ENCODE measurements at regions not wholly inside any gene's neighbourhood (a gene's known extent, or its start where the extent isn't known, plus 50 kb on each side); places are given as distances from the start of the nearest gene placed in this dataset.

DNA sequence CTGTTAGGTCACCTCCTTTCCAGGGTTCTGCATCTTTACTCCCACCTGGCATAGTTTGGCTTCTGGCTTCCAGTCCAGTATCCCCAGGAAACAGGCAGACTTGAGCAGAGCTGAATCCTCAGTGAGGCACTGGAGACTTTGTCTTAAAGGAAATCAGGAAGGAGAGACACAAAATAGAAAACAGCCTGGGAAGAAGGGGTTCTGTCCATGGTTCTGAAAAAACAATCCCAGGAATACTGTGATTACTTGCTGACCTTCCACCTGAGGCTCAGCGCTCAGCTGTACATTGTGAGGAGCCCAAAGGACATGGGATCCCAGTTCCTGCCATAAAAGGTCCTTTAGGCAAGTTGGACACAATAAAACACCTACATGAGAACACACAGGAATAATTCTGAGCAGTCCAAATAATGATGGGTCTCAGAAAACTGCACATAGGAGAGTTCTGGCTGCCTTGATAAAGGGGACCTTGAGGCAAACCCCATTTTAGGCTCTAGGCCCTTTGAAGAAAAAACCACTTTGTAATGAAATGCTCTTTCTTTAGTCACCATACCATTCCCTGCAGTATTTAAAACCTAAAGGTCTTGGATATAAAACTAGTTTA is 81.4 kb upstream of the CRHR1 start:
- Histone ChIP-seq H3K4me3 (ENCODE audit: low read length, poor library complexity, severe bottlenecking) (no peak overlapping the region), H3K4me1 (ENCODE audit: insufficient read depth, low read length, poor library complexity, severe bottlenecking) (no peaks in the 10 kb centered on the region), H3K9me2 (replicated peaks; ENCODE audit: low read depth, low read length) (no peaks in the 10 kb centered on the region), H3K36me3 (ENCODE audit: insufficient read depth, low read length) (no peaks in the 10 kb centered on the region), H3K4me2 (ENCODE audit: low read depth, low read length, poor library complexity, severe bottlenecking) (no peak overlapping the region), H3F3A (ENCODE audit: low read depth) (no peaks in the 10 kb centered on the region), H3K79me2 (ENCODE audit: insufficient read depth, low read length) (no peaks in the 10 kb centered on the region), H4K20me1 (ENCODE audit: insufficient read depth, low read length, poor library complexity, severe bottlenecking) (no peaks in the 10 kb centered on the region), H3K9ac (ENCODE audit: low read depth, low read length, poor library complexity, severe bottlenecking) (no peak overlapping the region), H3K9me3 (ENCODE audit: insufficient read depth, low read depth, low read length) (no peaks in the 10 kb centered on the region), H2AFZ (ENCODE audit: low read length) (no peak overlapping the region), H3K27me3 (ENCODE audit: insufficient read depth, low read length, poor library complexity, severe bottlenecking) (no peaks in the 10 kb centered on the region)
- no peak for TF ChIP-seq EZH2phosphoT487 (IDR thresholded peaks at IDR 0.05; ENCODE audit: borderline replicate concordance)
- TF ChIP-seq, protein P1, sequence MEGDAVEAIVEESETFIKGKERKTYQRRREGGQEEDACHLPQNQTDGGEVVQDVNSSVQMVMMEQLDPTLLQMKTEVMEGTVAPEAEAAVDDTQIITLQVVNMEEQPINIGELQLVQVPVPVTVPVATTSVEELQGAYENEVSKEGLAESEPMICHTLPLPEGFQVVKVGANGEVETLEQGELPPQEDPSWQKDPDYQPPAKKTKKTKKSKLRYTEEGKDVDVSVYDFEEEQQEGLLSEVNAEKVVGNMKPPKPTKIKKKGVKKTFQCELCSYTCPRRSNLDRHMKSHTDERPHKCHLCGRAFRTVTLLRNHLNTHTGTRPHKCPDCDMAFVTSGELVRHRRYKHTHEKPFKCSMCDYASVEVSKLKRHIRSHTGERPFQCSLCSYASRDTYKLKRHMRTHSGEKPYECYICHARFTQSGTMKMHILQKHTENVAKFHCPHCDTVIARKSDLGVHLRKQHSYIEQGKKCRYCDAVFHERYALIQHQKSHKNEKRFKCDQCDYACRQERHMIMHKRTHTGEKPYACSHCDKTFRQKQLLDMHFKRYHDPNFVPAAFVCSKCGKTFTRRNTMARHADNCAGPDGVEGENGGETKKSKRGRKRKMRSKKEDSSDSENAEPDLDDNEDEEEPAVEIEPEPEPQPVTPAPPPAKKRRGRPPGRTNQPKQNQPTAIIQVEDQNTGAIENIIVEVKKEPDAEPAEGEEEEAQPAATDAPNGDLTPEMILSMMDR (conservative IDR thresholded peaks at IDR 0.05; ENCODE audit: low read length) = no peak

DNA sequence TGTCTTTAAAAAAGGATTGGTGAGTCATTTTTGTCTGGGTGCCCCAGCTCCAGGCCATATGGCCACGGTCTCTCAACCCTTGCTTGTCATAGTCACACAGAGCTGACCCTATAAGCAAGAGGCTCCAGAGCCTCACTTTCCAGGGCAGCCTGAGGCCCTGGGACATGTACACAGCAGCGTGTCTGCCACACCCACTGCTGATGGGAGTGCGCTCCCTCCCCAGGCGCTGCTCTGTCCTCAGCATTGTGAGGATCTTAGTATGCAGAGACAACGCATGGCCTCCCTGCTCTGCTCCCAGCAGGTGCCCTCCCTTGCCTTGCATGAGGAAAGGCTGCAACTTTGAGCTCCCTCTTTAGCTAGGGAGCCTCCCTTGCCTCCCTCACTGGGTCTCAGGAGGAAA is 80.8 kb upstream of the CRHR1 start:
- Histone ChIP-seq H3K36me3 (ENCODE audit: insufficient read depth, low read length) (no peaks in the 10 kb centered on the region), H3K9me3 (ENCODE audit: insufficient read depth, low read depth, low read length) (no peaks in the 10 kb centered on the region), H3K9ac (ENCODE audit: low read depth, low read length, poor library complexity, severe bottlenecking) (no peak overlapping the region), H3K27me3 (ENCODE audit: insufficient read depth, low read length, poor library complexity, severe bottlenecking) (no peaks in the 10 kb centered on the region), H3K4me2 (ENCODE audit: low read depth, low read length, poor library complexity, severe bottlenecking) (no peak overlapping the region), H3K4me1 (ENCODE audit: insufficient read depth, low read length, poor library complexity, severe bottlenecking) (no peaks in the 10 kb centered on the region), H3K4me3 (ENCODE audit: low read length, poor library complexity, severe bottlenecking) (no peak overlapping the region), H4K20me1 (ENCODE audit: insufficient read depth, low read length, poor library complexity, severe bottlenecking) (no peaks in the 10 kb centered on the region), H3F3A (ENCODE audit: low read depth) (no peaks in the 10 kb centered on the region), H3K9me2 (replicated peaks; ENCODE audit: low read depth, low read length) (no peaks in the 10 kb centered on the region), H3K79me2 (ENCODE audit: insufficient read depth, low read length) (no peaks in the 10 kb centered on the region), H2AFZ (ENCODE audit: low read length) (no peak overlapping the region)
- TF ChIP-seq, protein P1 (conservative IDR thresholded peaks at IDR 0.05; ENCODE audit: low read length) = no peak
- TF ChIP-seq EZH2phosphoT487 (IDR thresholded peaks at IDR 0.05; ENCODE audit: borderline replicate concordance) = no peak

DNA sequence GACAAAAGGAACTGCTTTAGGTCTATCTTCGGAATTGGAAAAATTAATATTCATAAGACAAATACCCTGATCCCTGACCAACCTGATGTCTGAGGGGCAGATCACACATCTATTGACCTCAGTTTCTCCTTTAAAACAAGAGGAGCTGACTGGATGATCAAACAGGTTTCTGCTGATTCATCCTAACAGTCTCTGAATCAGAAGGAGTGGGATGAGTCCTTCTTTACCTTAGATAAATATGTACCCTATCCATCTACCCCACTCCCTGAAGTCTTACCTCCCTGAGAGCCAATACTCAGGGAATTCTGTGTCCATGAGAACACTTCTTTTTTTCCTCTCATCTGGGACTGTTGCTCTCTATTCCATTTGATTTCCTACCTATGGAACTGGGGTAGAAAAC is 80.3 kb upstream of the CRHR1 start:
- no peak overlapping the region for H3K4me3 ChIP-seq (ENCODE audit: low read length, poor library complexity, severe bottlenecking)
- H3K4me2 ChIP-seq (ENCODE audit: low read depth, low read length, poor library complexity, severe bottlenecking) = no peak overlapping the region
- H3K27me3 ChIP-seq (ENCODE audit: insufficient read depth, low read length, poor library complexity, severe bottlenecking) = no peaks in the 10 kb centered on the region
- H3K9ac ChIP-seq (ENCODE audit: low read depth, low read length, poor library complexity, severe bottlenecking) = no peak overlapping the region
- H3K79me2 ChIP-seq (ENCODE audit: insufficient read depth, low read length) = no peaks in the 10 kb centered on the region
- no peaks in the 10 kb centered on the region for H3K4me1 ChIP-seq (ENCODE audit: insufficient read depth, low read length, poor library complexity, severe bottlenecking)
- no peaks in the 10 kb centered on the region for H3K9me3 ChIP-seq (ENCODE audit: insufficient read depth, low read depth, low read length)
- H3F3A ChIP-seq (ENCODE audit: low read depth) = no peaks in the 10 kb centered on the region
- H3K9me2 ChIP-seq (replicated peaks; ENCODE audit: low read depth, low read length) = no peaks in the 10 kb centered on the region
- no peaks in the 10 kb centered on the region for H3K36me3 ChIP-seq (ENCODE audit: insufficient read depth, low read length)
- no peak overlapping the region for H2AFZ ChIP-seq (ENCODE audit: low read length)
- TF ChIP-seq, protein P1 (conservative IDR thresholded peaks at IDR 0.05; ENCODE audit: low read length) = no peak
- TF ChIP-seq EZH2phosphoT487 (IDR thresholded peaks at IDR 0.05; ENCODE audit: borderline replicate concordance) = no peak
- no peaks in the 10 kb centered on the region for H4K20me1 ChIP-seq (ENCODE audit: insufficient read depth, low read length, poor library complexity, severe bottlenecking)

Data from Loucy (cell line).